Central memory CD8-positive, alpha-beta T cell (primary cell): ENCODE measurements at regions not wholly inside any gene's neighbourhood (a gene's known extent, or its start where the extent isn't known, plus 50 kb on each side); places are given as distances from the start of the nearest gene placed in this dataset.

ENCODE experiments used
- ATAC-seq: fragments of 150-1000 bp; cut with Tn5 transposase; replicated peaks from 2 replicates; pipeline ENCODE4 v1.10.0; 2022; ENCODE audit warnings: mild to moderate bottlenecking, moderate FRiP score, moderate number of reproducible peaks; ENCODE audit not compliant: poor library complexity, severe bottlenecking; ENCODE audit errors: extremely low read depth
- DNase-seq, 2 donors: peaks; one replicate each; pipeline ENCODE4 v3.0.0; 2021; ENCODE audit warnings: low spot score in 2 of 2
- H3K27ac Mint-ChIP-seq: one replicate; pipeline ENCODE4 v1.8.0; 2022; ENCODE audit warnings: low read depth, mild to moderate bottlenecking, moderate library complexity, mixed read lengths
- H3K27me3 Mint-ChIP-seq: one replicate; pipeline ENCODE4 v1.8.0; 2022; ENCODE audit warnings: mixed read lengths
- H3K36me3 Mint-ChIP-seq: one replicate; pipeline ENCODE4 v1.8.0; 2022; ENCODE audit warnings: mild to moderate bottlenecking, moderate library complexity, mixed read lengths; ENCODE audit not compliant: insufficient read depth
- H3K4me1 Mint-ChIP-seq: one replicate; pipeline ENCODE4 v1.8.0; 2022; ENCODE audit warnings: mixed read lengths
- H3K4me3 Mint-ChIP-seq: one replicate; pipeline ENCODE4 v1.8.0; 2022; ENCODE audit warnings: mild to moderate bottlenecking, moderate library complexity, mixed read lengths
- H3K9me3 Mint-ChIP-seq: one replicate; pipeline ENCODE4 v1.8.0; 2022; ENCODE audit warnings: mixed read lengths

- DNase-seq (no peak), ATAC-seq (no peak)
- Mint-ChIP-seq H3K27ac (no peak overlapping the region), H3K4me1 (no peaks in the 10 kb centered on the region), H3K4me3 (no peak overlapping the region), H3K9me3 (peaks cover 5% of the 10 kb centered on the region), H3K27me3 (no peaks in the 10 kb centered on the region), H3K36me3 (no peaks in the 10 kb centered on the region)
Observed at GRCh38 chr14:85221832-85222231, 308.1 kb upstream of the FLRT2 start.

- Mint-ChIP-seq H3K4me3 (no peak overlapping the region), H3K9me3 (peaks cover 8% of the 10 kb centered on the region), H3K27me3 (no peaks in the 10 kb centered on the region), H3K36me3 (no peaks in the 10 kb centered on the region), H3K27ac (no peak overlapping the region), H3K4me1 (no peaks in the 10 kb centered on the region)
- DNase-seq: no peak
- no peak for ATAC-seq
Observed at GRCh38 chr14:85222341-85222740, 307.6 kb upstream of the FLRT2 start.

- DNase-seq (no peak), ATAC-seq (no peak)
- no peak overlapping the region for H3K27ac Mint-ChIP-seq
- peaks cover 11% of the 10 kb centered on the region for H3K9me3 Mint-ChIP-seq
- no peaks in the 10 kb centered on the region for H3K27me3 Mint-ChIP-seq
- H3K4me1 Mint-ChIP-seq: no peaks in the 10 kb centered on the region
- no peaks in the 10 kb centered on the region for H3K36me3 Mint-ChIP-seq
- H3K4me3 Mint-ChIP-seq: no peak overlapping the region
Observed at GRCh38 chr14:85223667-85224066, 306.3 kb upstream of the FLRT2 start.

GRCh38 chr14:85224241-85224640 is 305.7 kb upstream of the FLRT2 start:
- no peaks in the 10 kb centered on the region for H3K36me3 Mint-ChIP-seq
- no peaks in the 10 kb centered on the region for H3K27me3 Mint-ChIP-seq
- peaks cover 14% of the 10 kb centered on the region for H3K9me3 Mint-ChIP-seq
- no peak overlapping the region for H3K27ac Mint-ChIP-seq
- H3K4me3 Mint-ChIP-seq: no peak overlapping the region
- ATAC-seq (no peak), DNase-seq (no peak)
- H3K4me1 Mint-ChIP-seq: no peaks in the 10 kb centered on the region

GRCh38 chr14:85233756-85234155 is 296.2 kb upstream of the FLRT2 start:
- Mint-ChIP-seq H3K27ac (no peak overlapping the region), H3K9me3 (peaks cover 39% of the 10 kb centered on the region), H3K4me1 (no peaks in the 10 kb centered on the region), H3K27me3 (no peaks in the 10 kb centered on the region), H3K36me3 (peaks cover 1% of the 10 kb centered on the region), H3K4me3 (no peak overlapping the region)
- no peak for DNase-seq
- ATAC-seq: no peak

GRCh38 chr14:85234156-85235025 is 295.6 kb upstream of the FLRT2 start:
- H3K36me3 Mint-ChIP-seq: peaks cover 1% of the 10 kb centered on the region
- H3K27ac Mint-ChIP-seq: no peak overlapping the region
- H3K27me3 Mint-ChIP-seq: no peaks in the 10 kb centered on the region
- H3K4me1 Mint-ChIP-seq: no peaks in the 10 kb centered on the region
- DNase-seq: no peak
- no peak overlapping the region for H3K4me3 Mint-ChIP-seq
- no peak for ATAC-seq
- H3K9me3 Mint-ChIP-seq: peaks cover 34% of the 10 kb centered on the region

- Mint-ChIP-seq H3K27me3 (no peaks in the 10 kb centered on the region), H3K4me3 (no peak overlapping the region), H3K9me3 (peaks cover 32% of the 10 kb centered on the region), H3K36me3 (peaks cover 1% of the 10 kb centered on the region), H3K27ac (no peak overlapping the region), H3K4me1 (no peaks in the 10 kb centered on the region)
- no peak for ATAC-seq
- no peak for DNase-seq
Observed at GRCh38 chr14:85235868-85236267, 294.1 kb upstream of the FLRT2 start.

GRCh38 chr14:85236296-85236695 is 293.6 kb upstream of the FLRT2 start:
- H3K4me3 Mint-ChIP-seq: no peak overlapping the region

GRCh38 chr14:85239791-85240190 is 290.2 kb upstream of the FLRT2 start:
- ATAC-seq: no peak
- peaks cover 16% of the 10 kb centered on the region for H3K9me3 Mint-ChIP-seq

More at GRCh38 chr14:85236296-85236695, 293.6 kb upstream of the FLRT2 start:
- no peaks in the 10 kb centered on the region for H3K4me1 Mint-ChIP-seq
- H3K9me3 Mint-ChIP-seq: peaks cover 36% of the 10 kb centered on the region
- DNase-seq: no peak
- H3K36me3 Mint-ChIP-seq: peaks cover 1% of the 10 kb centered on the region
- ATAC-seq: no peak
- H3K27me3 Mint-ChIP-seq: no peaks in the 10 kb centered on the region
- no peak overlapping the region for H3K27ac Mint-ChIP-seq

GRCh38 chr14:85241022-85241855 is 288.7 kb upstream of the FLRT2 start:
- H3K4me3 Mint-ChIP-seq: no peak overlapping the region
- peaks cover 10% of the 10 kb centered on the region for H3K9me3 Mint-ChIP-seq
- no peak overlapping the region for H3K27ac Mint-ChIP-seq
- no peak for ATAC-seq
- DNase-seq: no peak
- H3K4me1 Mint-ChIP-seq: no peaks in the 10 kb centered on the region
- H3K36me3 Mint-ChIP-seq: no peaks in the 10 kb centered on the region
- no peaks in the 10 kb centered on the region for H3K27me3 Mint-ChIP-seq

More at GRCh38 chr14:85239791-85240190, 290.2 kb upstream of the FLRT2 start:
- no peaks in the 10 kb centered on the region for H3K27me3 Mint-ChIP-seq
- H3K4me1 Mint-ChIP-seq: no peaks in the 10 kb centered on the region
- no peaks in the 10 kb centered on the region for H3K36me3 Mint-ChIP-seq
- no peak overlapping the region for H3K4me3 Mint-ChIP-seq
- no peak overlapping the region for H3K27ac Mint-ChIP-seq
- DNase-seq: no peak

GRCh38 chr14:85242666-85243065 is 287.3 kb upstream of the FLRT2 start:
- no peak overlapping the region for H3K27ac Mint-ChIP-seq
- ATAC-seq (no peak), DNase-seq (no peak)
- H3K4me3 Mint-ChIP-seq: no peak overlapping the region
- H3K27me3 Mint-ChIP-seq: no peaks in the 10 kb centered on the region
- H3K4me1 Mint-ChIP-seq: no peaks in the 10 kb centered on the region
- H3K36me3 Mint-ChIP-seq: no peaks in the 10 kb centered on the region
- H3K9me3 Mint-ChIP-seq: peaks cover 5% of the 10 kb centered on the region

- ATAC-seq (no peak), DNase-seq (no peak)
- no peaks in the 10 kb centered on the region for H3K36me3 Mint-ChIP-seq
- no peaks in the 10 kb centered on the region for H3K27me3 Mint-ChIP-seq
- no peaks in the 10 kb centered on the region for H3K4me1 Mint-ChIP-seq
- H3K9me3 Mint-ChIP-seq: peaks cover 5% of the 10 kb centered on the region
- no peak overlapping the region for H3K4me3 Mint-ChIP-seq
- no peak overlapping the region for H3K27ac Mint-ChIP-seq
Observed at GRCh38 chr14:85243321-85243720, 286.6 kb upstream of the FLRT2 start.

GRCh38 chr14:85247071-85247470 is 282.9 kb upstream of the FLRT2 start:
- Mint-ChIP-seq H3K27me3 (no peaks in the 10 kb centered on the region), H3K4me3 (no peak overlapping the region), H3K27ac (no peak overlapping the region), H3K36me3 (no peaks in the 10 kb centered on the region), H3K9me3 (peaks cover 6% of the 10 kb centered on the region), H3K4me1 (no peaks in the 10 kb centered on the region)
- DNase-seq (no peak), ATAC-seq (no peak)
